ENCODE measurements at regions not wholly inside any gene's neighbourhood (a gene's known extent, or its start where the extent isn't known, plus 50 kb on each side); places are given as distances from the start of the nearest gene placed in this dataset.

- intact Hi-C loops (cut with micrococcal nuclease), result no loop called here
- no peak overlapping the region for H3K9ac ChIP-seq (ENCODE audit: insufficient read depth, low read length, poor library complexity, severe bottlenecking)
- H3K4me3 Mint-ChIP-seq, result no peak overlapping the region
- H3K27ac Mint-ChIP-seq, result no peak overlapping the region
- TF ChIP-seq, protein P1, sequence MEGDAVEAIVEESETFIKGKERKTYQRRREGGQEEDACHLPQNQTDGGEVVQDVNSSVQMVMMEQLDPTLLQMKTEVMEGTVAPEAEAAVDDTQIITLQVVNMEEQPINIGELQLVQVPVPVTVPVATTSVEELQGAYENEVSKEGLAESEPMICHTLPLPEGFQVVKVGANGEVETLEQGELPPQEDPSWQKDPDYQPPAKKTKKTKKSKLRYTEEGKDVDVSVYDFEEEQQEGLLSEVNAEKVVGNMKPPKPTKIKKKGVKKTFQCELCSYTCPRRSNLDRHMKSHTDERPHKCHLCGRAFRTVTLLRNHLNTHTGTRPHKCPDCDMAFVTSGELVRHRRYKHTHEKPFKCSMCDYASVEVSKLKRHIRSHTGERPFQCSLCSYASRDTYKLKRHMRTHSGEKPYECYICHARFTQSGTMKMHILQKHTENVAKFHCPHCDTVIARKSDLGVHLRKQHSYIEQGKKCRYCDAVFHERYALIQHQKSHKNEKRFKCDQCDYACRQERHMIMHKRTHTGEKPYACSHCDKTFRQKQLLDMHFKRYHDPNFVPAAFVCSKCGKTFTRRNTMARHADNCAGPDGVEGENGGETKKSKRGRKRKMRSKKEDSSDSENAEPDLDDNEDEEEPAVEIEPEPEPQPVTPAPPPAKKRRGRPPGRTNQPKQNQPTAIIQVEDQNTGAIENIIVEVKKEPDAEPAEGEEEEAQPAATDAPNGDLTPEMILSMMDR (IDR thresholded peaks at IDR 0.05), result no peak
- H3K36me3 ChIP-seq (replicated peaks in 1 of 2; ENCODE audit: control insufficient read depth in 1 of 2, insufficient read depth in 2 of 2, low read length in 2 of 2), result no peaks in the 10 kb centered on the region
- H4K20me1 ChIP-seq (ENCODE audit: insufficient read depth, low read length), result no peaks in the 10 kb centered on the region
- no CpG with 5 or more reads among the region's 1 CpG for WGBS (ENCODE audit: insufficient coverage)
- H3K9me3 Mint-ChIP-seq, result peaks cover 19 to 30% (median 23%) of the 10 kb centered on the region in 7 donors
- no peaks in the 10 kb centered on the region for H3K4me1 Mint-ChIP-seq
- H3K36me3 Mint-ChIP-seq, result no peaks in the 10 kb centered on the region
- no peak overlapping the region for H2AFZ ChIP-seq (ENCODE audit: insufficient read depth, low read depth, low read length, poor library complexity, severe bottlenecking)
- H3K27me3 ChIP-seq (ENCODE audit: control insufficient read depth in 2 of 2, insufficient read depth in 2 of 2, low read length in 2 of 2), result no peaks in the 10 kb centered on the region
- H3K4me2 ChIP-seq (replicated peaks; ENCODE audit: extremely low read depth, low read length, poor library complexity, severe bottlenecking), result no peak overlapping the region
- no peaks in the 10 kb centered on the region for H3K79me2 ChIP-seq (ENCODE audit: insufficient read depth, low read length)
- H3K4me3 ChIP-seq (replicated peaks in 1 of 3; ENCODE audit: low read depth in 2 of 3, low read length in 3 of 3), result no peak overlapping the region
- H3K4me1 ChIP-seq (ENCODE audit: control insufficient read depth in 1 of 2, insufficient read depth in 2 of 2, low read length in 2 of 2), result no peaks in the 10 kb centered on the region
- H3K27ac ChIP-seq (ENCODE audit: low read depth in 1 of 2, low read length in 2 of 2), result no peak overlapping the region
- DNase-seq, result no peak
- peaks cover 0 to 4% (median 0%) of the 10 kb centered on the region in 3 donors for H3K27me3 Mint-ChIP-seq (ENCODE audit: low read depth in 3 of 3)
- peaks cover 0 to 11% of the 10 kb centered on the region in 2 donors for H3K9me3 ChIP-seq (replicated peaks in 1 of 2; ENCODE audit: control insufficient read depth in 1 of 2, insufficient read depth in 1 of 2, low read length in 2 of 2)
Measured at GRCh38 chr4:35684755-35685154, 559.6 kb downstream of the ARAP2 start.

- Histone ChIP-seq H3K27me3 (ENCODE audit: control insufficient read depth in 2 of 2, insufficient read depth in 2 of 2, low read length in 2 of 2) (no peaks in the 10 kb centered on the region), H3K36me3 (replicated peaks in 1 of 2; ENCODE audit: control insufficient read depth in 1 of 2, insufficient read depth in 2 of 2, low read length in 2 of 2) (no peaks in the 10 kb centered on the region), H4K20me1 (ENCODE audit: insufficient read depth, low read length) (no peaks in the 10 kb centered on the region), H3K9ac (ENCODE audit: insufficient read depth, low read length, poor library complexity, severe bottlenecking) (no peak overlapping the region), H3K4me3 (replicated peaks in 1 of 3; ENCODE audit: low read depth in 2 of 3, low read length in 3 of 3) (no peak overlapping the region), H3K4me2 (replicated peaks; ENCODE audit: extremely low read depth, low read length, poor library complexity, severe bottlenecking) (no peak overlapping the region), H3K4me1 (ENCODE audit: control insufficient read depth in 1 of 2, insufficient read depth in 2 of 2, low read length in 2 of 2) (no peaks in the 10 kb centered on the region), H3K9me3 (replicated peaks in 1 of 2; ENCODE audit: control insufficient read depth in 1 of 2, insufficient read depth in 1 of 2, low read length in 2 of 2) (no peaks in the 10 kb centered on the region), H3K27ac (ENCODE audit: low read depth in 1 of 2, low read length in 2 of 2) (no peak overlapping the region), H2AFZ (ENCODE audit: insufficient read depth, low read depth, low read length, poor library complexity, severe bottlenecking) (no peak overlapping the region), H3K79me2 (ENCODE audit: insufficient read depth, low read length) (no peaks in the 10 kb centered on the region)
- Mint-ChIP-seq H3K36me3 (no peaks in the 10 kb centered on the region), H3K9me3 (peaks cover 0 to 4% (median 1%) of the 10 kb centered on the region in 7 donors), H3K27me3 (ENCODE audit: low read depth in 3 of 3) (no peaks in the 10 kb centered on the region), H3K27ac (no peak overlapping the region), H3K4me3 (no peak overlapping the region), H3K4me1 (no peaks in the 10 kb centered on the region)
- WGBS (ENCODE audit: insufficient coverage), result 90% methylated on average over 1 of the region's 1 CpG
- TF ChIP-seq, protein P1 (IDR thresholded peaks at IDR 0.05), result no peak
- intact Hi-C loops (cut with micrococcal nuclease), result no loop called here
- no peak for DNase-seq
Measured at GRCh38 chr4:35689870-35690269, 554.4 kb downstream of the ARAP2 start.
